A673 (cell line): ENCODE measurements at regions not wholly inside any gene's neighbourhood (a gene's known extent, or its start where the extent isn't known, plus 50 kb on each side); places are given as distances from the start of the nearest gene placed in this dataset.
A peak's percentile ranks its signal among the peaks of the same experiment; 100 is the strongest.

Source experiments
- BruUV-seq: library from RNA; stranded (reverse); fragments of 400-500 nt; replicated peaks from 2 replicates; lab custom pipeline; 2021; lab: Mats Ljungman, UMichigan
- CTCF ChIA-PET: fragments of 300-600 bp; sonication (Branson Sonifier 250); formaldehyde crosslinking; loops from one replicate; lab custom pipeline; 2022; ENCODE audit warnings: antibody characterized with exemption; lab: Charles Lee
- POLR2A ChIA-PET: fragments of 300-600 bp; sonication (Branson Sonifier 250); formaldehyde crosslinking; loops from one replicate; lab custom pipeline; 2022; ENCODE audit warnings: antibody characterized with exemption; ENCODE audit not compliant: low non-redundant PET; lab: Charles Lee
- DNase-seq: peaks from one replicate; pipeline ENCODE4 v3.0.0-alpha.2; 2015; ENCODE audit warnings: low spot score
- H3K27ac ChIP-seq: fragments of 200-600 bp; sonication (generic); 2 replicates; pipeline ENCODE4 v1.5.1; 2016; ENCODE audit warnings: mixed run types, low read depth, mild to moderate bottlenecking, mixed read lengths, antibody characterized with exemption, low read length; ENCODE audit not compliant: poor library complexity, severe bottlenecking
- H3K27me3 ChIP-seq: fragments of 200-600 bp; sonication (generic); replicated peaks from 2 replicates; pipeline ENCODE4 v1.6.1; 2017; ENCODE audit warnings: mixed run types, low read depth, mild to moderate bottlenecking, mixed read lengths, antibody characterized with exemption, low read length; ENCODE audit not compliant: insufficient read depth, poor library complexity
- H3K36me3 ChIP-seq: fragments of 200-600 bp; sonication (generic); 2 replicates; pipeline ENCODE4 v1.6.1; 2016; ENCODE audit warnings: mixed run types, mild to moderate bottlenecking, mixed read lengths, antibody characterized with exemption, low read length; ENCODE audit not compliant: insufficient read depth, poor library complexity, severe bottlenecking
- H3K4me1 ChIP-seq: fragments of 200-600 bp; sonication (generic); 2 replicates; pipeline ENCODE4 v1.6.1; 2017; ENCODE audit warnings: mixed run types, mild to moderate bottlenecking, mixed read lengths, antibody characterized with exemption, low read length; ENCODE audit not compliant: insufficient read depth, poor library complexity, severe bottlenecking
- H3K4me3 ChIP-seq: fragments of 200-600 bp; sonication (generic); 2 replicates; pipeline ENCODE4 v1.5.1; 2016; ENCODE audit warnings: low read depth, mixed run types, mild to moderate bottlenecking, mixed read lengths, low read length; ENCODE audit not compliant: poor library complexity, severe bottlenecking
- H3K9me3 ChIP-seq: fragments of 200-600 bp; sonication (generic); 2 replicates; pipeline ENCODE4 v1.6.1; 2016; ENCODE audit warnings: mixed run types, low read depth, mild to moderate bottlenecking, mixed read lengths, antibody characterized with exemption, low read length; ENCODE audit not compliant: poor library complexity, severe bottlenecking
- CTCF ChIP-seq: fragments of 300-800, 200-600 bp; sonication (generic); conservative IDR thresholded peaks from 2 replicates; pipeline ENCODE4 v1.5.1; 2017; ENCODE audit warnings: low read depth, mild to moderate bottlenecking, antibody characterized with exemption, low read length, moderate library complexity, mixed read lengths
- EZH2 ChIP-seq: fragments of 200-600 bp; sonication (generic); IDR thresholded peaks from 2 replicates; pipeline ENCODE4 v1.6.1; 2017; ENCODE audit warnings: borderline replicate concordance, low read depth, mild to moderate bottlenecking, mixed read lengths, antibody characterized with exemption, low read length; ENCODE audit not compliant: poor library complexity, severe bottlenecking
- intact Hi-C: fragments of 100-400 bp; cut with micrococcal nuclease; formaldehyde crosslinking; loops from one replicate; pipeline ENCODE4 v1.10.0; 2022; ENCODE audit not compliant: unreplicated experiment

- Histone ChIP-seq H3K4me3 (no peak overlapping the region), H3K27me3 (peaks cover 5% of the 10 kb centered on the region), H3K9me3 (no peaks in the 10 kb centered on the region), H3K27ac (no peak overlapping the region), H3K36me3 (no peaks in the 10 kb centered on the region), H3K4me1 (no peaks in the 10 kb centered on the region)
- 0 out of 2 replicates have a peak, but pooled peaks have one; percentile 17 for TF ChIP-seq CTCF
- no peak for TF ChIP-seq EZH2
- intact Hi-C loops: no loop called here
- ChIA-PET CTCF (no interaction called here), POLR2A (no interaction called here)
- BruUV-seq: no TSS peak
- no peak for DNase-seq
These were observed 173.4 kb upstream of the PPP2R3A start for GRCh38 chr3:135792174-135792573.

- no peaks in the 10 kb centered on the region for H3K4me1 ChIP-seq
- no peak overlapping the region for H3K4me3 ChIP-seq
- no peaks in the 10 kb centered on the region for H3K27me3 ChIP-seq
- H3K36me3 ChIP-seq: no peaks in the 10 kb centered on the region
- H3K9me3 ChIP-seq: no peaks in the 10 kb centered on the region
- CTCF ChIA-PET: no interaction called here
- TF ChIP-seq EZH2 (no peak), CTCF (no peak)
- intact Hi-C loops: no loop called here
- DNase-seq: no peak
- BruUV-seq: no TSS peak
- POLR2A ChIA-PET: no interaction called here
- no peak overlapping the region for H3K27ac ChIP-seq
These were observed 172.6 kb upstream of the PPP2R3A start for GRCh38 chr3:135792858-135793475.

GRCh38 chr3:135800071-135800549 is 165.4 kb upstream of the PPP2R3A start:
- H3K4me1 ChIP-seq: no peaks in the 10 kb centered on the region
- H3K4me3 ChIP-seq: no peak overlapping the region
- no TSS peak for BruUV-seq
- no peaks in the 10 kb centered on the region for H3K9me3 ChIP-seq
- intact Hi-C loops: no loop called here
- H3K27me3 ChIP-seq: peaks cover 10% of the 10 kb centered on the region
- CTCF ChIA-PET: no interaction called here
- DNase-seq: no peak
- TF ChIP-seq EZH2 (no peak), CTCF (no peak)
- POLR2A ChIA-PET: no interaction called here
- H3K27ac ChIP-seq: no peak overlapping the region
- no peaks in the 10 kb centered on the region for H3K36me3 ChIP-seq
